ENCODE measurements at regions not wholly inside any gene's neighbourhood (a gene's known extent, or its start where the extent isn't known, plus 50 kb on each side); places are given as distances from the start of the nearest gene placed in this dataset.

GRCh38 chr12:108060903-108061302 is 68.2 kb upstream of the WSCD2 start:
- no peak for TF ChIP-seq POLR2A (IDR thresholded peaks at IDR 0.05; ENCODE audit: low read depth, low read length)
- TF ChIP-seq POLR2AphosphoS5 (IDR thresholded peaks at IDR 0.05; ENCODE audit: low read depth, low read length): no peak
